C4-2B (cell line): ENCODE measurements at regions not wholly inside any gene's neighbourhood (a gene's known extent, or its start where the extent isn't known, plus 50 kb on each side); places are given as distances from the start of the nearest gene placed in this dataset.
"Not testable (repeated sequence)": the region's sequence is repeated elsewhere in the genome, so short reads cannot be mapped to it uniquely, and the experiment has no call there.

Experiments
- H3K27ac ChIP-seq: fragments of 450-650 bp; 2 replicates; pipeline ENCODE4 v1.5.1; 2017
- CTCF ChIP-seq: fragments of 450-650 bp; conservative IDR thresholded peaks from 2 replicates; pipeline ENCODE4 v1.5.1; 2017; ENCODE audit warnings: mild to moderate bottlenecking
- ZFX ChIP-seq: fragments of 450-650 bp; IDR thresholded peaks from 2 replicates; pipeline ENCODE4 v1.6.1; 2017

- H3K27ac ChIP-seq, result no peak overlapping the region
- TF ChIP-seq CTCF (no peak), ZFX (no peak)
Observed at GRCh38 chr18:71327850-71328249, 1039.0 kb downstream of the SOCS6 start.

GRCh38 chr18:71327441-71327840 lies 1038.6 kb downstream of the SOCS6 start:
- no peak overlapping the region for H3K27ac ChIP-seq
- no peak for TF ChIP-seq CTCF
- no peak for TF ChIP-seq ZFX

GRCh38 chr18:71326826-71327225 lies 1038.0 kb downstream of the SOCS6 start:
- H3K27ac ChIP-seq, result no peak overlapping the region
- no peak for TF ChIP-seq ZFX
- no peak for TF ChIP-seq CTCF

GRCh38 chr18:71324356-71324755 lies 1035.5 kb downstream of the SOCS6 start:
- no peak overlapping the region for H3K27ac ChIP-seq
- TF ChIP-seq ZFX (no peak), CTCF (no peak)

- H3K27ac ChIP-seq, result no peak overlapping the region
Observed at GRCh38 chr18:71322201-71322600, 1033.4 kb downstream of the SOCS6 start.

GRCh38 chr18:71321319-71321718 lies 1032.5 kb downstream of the SOCS6 start:
- no peak overlapping the region for H3K27ac ChIP-seq
- no peak for TF ChIP-seq CTCF

More at GRCh38 chr18:71322201-71322600, 1033.4 kb downstream of the SOCS6 start:
- TF ChIP-seq CTCF (no peak), ZFX (no peak)

- H3K27ac ChIP-seq, result no peak overlapping the region
Observed at GRCh38 chr18:71304856-71305255, 1016.0 kb downstream of the SOCS6 start.

GRCh38 chr18:71303743-71304142 lies 1014.9 kb downstream of the SOCS6 start:
- not testable (repeated sequence) for H3K27ac ChIP-seq

More at GRCh38 chr18:71304856-71305255, 1016.0 kb downstream of the SOCS6 start:
- TF ChIP-seq CTCF (no peak), ZFX (no peak)
